ENCODE measurements at regions not wholly inside any gene's neighbourhood (a gene's known extent, or its start where the extent isn't known, plus 50 kb on each side); places are given as distances from the start of the nearest gene placed in this dataset.

DNA sequence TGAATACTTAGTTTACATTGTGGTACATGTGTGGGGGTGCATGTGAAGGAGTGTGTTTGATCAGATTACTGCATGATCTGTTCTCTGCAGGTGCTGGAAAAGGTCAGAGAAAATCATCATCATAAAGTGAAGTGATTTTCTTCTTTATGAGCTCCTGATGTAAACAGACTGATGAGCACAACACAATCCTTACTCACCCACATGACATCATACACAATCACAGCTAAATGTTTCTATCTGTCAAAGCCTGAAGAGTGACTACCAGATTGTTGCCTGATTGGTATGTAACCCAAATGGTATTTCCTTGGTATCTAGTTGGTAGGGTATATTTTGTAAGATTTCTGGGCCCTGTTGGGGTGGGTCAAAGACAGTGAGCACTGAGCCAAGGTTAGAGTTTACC, 270.8 kb downstream of the FOXG1 start:
- DNase-seq (ENCODE audit: low read depth), result no peak

DNA sequence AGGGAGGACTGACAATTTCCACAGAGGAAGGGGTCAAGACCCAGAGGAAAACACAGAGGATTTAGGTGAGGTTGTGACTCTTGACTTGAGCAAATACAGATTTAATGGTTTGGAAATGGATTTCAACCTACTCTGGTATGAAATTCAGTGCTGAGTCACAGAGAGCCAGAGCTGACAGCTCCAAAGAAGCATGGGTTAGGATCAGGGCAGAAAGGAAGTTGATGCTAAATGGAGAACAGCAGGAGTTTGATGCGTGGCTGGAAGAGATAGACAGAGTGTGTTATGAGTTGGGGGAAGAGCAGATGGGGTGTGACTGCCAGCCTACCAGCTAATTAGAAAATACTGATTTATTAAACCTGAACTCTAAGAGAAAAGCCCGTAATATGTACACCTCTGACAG, 272.6 kb downstream of the FOXG1 start:
- no peak for DNase-seq (ENCODE audit: low read depth)

DNA sequence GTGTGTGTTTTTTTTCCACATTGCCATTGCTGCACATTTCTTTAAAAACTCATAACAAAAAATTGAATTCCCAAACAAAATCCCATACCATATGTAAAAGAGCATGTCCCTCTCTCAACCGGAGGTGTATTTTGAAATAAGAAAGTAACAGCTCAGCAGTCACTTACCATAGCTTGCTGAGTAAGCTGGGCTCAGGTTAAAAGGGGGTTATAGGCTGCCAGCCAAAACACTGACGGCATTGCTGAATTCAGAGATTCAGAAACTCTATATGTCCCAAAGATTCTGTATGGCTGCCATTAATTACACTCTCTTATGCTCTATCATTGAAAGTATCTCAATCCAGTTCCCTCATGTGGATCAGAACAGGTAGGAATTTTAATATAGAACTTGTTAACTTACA, 276.0 kb downstream of the FOXG1 start:
- no peak for DNase-seq (ENCODE audit: low read depth)

DNA sequence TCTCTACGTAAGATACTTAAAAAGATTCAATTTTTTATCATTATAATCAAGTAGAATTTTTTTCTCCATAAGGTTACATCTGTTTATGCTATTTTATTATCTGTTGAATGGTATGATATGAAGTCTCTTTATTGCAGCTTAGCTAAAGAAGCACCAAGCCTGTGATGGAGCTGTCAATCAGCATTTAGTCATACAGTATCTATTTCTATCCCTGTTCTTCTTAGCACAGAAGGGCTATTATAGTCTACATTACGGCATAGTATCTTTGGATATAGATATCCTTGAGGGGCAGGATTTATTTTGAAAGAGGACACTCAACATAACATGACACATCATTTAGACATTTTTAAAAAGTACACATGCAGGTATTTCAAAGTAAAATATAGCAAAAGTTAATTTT, 277.1 kb downstream of the FOXG1 start:
- no peak for DNase-seq (ENCODE audit: low read depth)

DNA sequence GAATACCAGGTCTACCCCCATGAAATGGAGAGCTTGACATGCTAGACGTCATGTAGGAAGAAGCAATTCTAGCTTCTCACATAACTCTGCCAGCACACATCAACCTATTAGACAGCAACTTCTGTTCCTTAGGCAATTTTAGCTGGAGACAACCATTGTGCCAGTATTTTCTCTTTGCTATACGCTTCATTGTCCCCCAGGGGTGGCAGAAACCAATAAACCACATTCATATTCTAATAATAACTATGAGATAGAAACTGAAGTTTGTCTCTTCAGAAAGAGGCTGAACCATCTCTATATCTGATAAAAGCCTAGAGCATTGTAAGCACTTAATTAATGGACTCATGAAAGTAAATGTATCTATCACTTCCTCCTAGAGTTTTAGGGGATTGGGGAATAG, 278.6 kb downstream of the FOXG1 start:
- no peak for DNase-seq (ENCODE audit: low read depth)

DNA sequence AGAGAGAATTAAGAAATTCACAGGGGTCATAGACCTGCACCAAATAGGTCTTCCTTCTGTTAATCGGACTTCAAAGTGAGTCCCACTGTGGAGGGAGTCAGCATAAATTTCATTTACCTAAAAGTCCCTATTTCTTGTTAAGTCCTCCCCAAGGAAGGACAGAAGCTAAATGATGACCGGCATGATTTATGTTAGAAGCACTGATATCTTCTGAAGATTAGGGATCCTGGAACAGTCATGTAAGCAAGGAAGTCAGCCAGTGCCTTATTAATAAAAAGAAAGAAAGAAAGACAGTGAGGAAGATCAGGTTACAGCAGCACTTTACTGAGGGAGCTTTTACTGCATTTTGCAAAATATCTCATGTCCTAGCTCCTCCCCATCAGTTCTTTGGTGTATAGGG, 287.5 kb downstream of the FOXG1 start:
- no peak for DNase-seq (ENCODE audit: low read depth)

DNA sequence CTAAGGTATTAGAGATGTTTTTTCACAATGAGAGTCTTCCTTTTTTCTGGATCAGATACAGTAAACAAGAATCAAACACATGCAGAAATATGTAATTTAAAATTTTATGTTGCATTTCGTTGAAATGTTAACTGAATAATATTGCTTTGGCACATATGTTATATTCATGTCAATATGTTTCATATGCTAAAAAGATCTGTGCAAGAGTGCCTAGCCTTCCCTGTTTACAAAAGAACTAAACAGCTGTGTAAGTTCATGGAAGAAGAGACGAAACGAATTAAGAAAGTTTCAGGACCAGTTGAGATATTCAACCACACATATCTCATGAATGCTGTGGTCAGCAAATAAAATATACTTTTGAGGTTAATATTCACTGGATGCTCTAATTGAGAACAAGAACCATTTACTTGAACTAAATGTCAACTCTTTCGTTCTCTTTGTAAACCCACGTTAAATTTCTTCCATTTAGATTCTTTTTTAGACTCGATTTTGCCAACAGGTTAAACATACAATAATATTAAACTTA, 289.5 kb downstream of the FOXG1 start:
- DNase-seq (ENCODE audit: low read depth), result no peak

DNA sequence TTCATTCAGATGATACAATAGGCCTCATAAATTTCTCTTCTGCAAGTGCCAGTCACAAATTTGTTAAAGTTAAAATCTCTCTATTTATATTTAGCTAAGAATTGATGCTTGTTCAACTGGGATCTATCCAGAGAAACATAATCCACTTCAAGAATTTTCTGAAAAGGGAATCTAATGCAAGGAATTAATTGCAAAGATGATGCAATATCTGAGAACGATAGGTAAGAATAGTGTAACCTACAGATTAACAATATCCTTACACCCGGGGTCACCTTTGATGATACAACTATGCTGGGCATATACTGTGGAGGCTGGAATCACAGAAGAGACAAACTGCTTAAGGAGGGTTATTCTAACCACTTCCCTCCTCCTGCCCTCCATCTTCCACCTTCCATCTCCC, 295.1 kb downstream of the FOXG1 start:
- no peak for DNase-seq (ENCODE audit: low read depth)

DNA sequence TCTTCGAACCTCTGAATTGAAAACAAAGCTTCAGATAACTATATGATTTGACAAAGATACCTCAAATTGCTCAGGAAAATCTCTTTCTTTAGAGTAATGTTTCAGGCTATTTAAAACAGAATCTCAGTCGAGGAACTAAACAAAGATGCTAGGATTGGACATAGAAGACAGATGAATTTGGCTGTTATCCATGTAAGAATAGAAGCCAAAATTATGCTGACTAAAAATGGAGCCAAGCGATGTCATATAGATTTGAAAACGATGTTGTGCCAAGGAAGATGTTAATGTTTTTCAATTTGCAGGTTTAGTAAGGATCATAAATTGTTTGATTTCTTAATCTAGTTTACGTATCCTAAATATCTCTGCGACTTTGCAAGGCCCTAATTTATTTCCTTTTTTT, 295.9 kb downstream of the FOXG1 start:
- no peak for DNase-seq (ENCODE audit: low read depth)

DNA sequence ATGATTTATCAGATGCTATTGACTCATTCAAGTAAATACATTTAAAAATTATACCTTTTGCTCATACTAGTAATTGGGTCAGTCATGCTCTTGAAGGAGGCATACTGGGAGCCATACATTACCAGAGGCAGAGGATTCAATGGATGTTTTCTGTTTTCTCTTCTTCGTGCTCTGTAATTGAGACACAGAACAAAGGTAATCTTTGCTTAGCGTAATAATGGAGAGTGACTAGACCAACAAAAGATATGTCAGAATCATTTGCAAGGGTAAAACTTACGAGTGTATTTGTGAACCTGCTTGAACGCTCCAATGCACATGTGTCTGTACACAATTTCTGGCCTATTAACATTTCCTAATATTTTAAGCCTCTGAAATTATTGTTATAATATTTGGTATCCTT, 296.4 kb downstream of the FOXG1 start:
- DNase-seq (ENCODE audit: low read depth), result no peak

DNA sequence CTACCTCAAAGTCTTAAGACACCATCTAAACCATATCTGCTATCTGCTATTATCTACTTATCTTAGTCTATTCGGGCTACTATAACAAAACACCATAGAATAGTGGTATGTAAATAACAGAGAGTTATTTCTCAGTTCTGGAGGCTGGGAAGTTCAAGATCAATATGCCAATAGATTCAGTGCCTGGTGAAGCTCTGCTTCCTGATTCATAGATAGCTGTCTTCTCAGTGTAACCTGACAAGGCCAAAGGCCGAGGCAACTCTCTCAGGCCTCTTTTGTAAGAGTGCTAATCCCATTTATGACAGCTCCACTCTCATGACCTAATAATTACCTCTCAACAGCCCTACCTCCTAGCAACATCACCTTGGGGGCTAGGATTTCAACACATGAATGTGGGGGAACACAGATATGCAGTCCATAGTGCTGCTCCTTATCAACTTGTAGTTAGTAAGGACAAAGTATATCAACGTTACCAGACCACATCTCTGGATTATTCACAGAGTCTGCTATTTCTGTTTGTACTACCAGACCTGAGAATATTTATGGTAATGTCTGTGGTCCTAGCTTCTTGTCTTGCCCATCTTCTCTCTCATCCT, 297.8 kb downstream of the FOXG1 start:
- no peak for DNase-seq (ENCODE audit: low read depth)

DNA sequence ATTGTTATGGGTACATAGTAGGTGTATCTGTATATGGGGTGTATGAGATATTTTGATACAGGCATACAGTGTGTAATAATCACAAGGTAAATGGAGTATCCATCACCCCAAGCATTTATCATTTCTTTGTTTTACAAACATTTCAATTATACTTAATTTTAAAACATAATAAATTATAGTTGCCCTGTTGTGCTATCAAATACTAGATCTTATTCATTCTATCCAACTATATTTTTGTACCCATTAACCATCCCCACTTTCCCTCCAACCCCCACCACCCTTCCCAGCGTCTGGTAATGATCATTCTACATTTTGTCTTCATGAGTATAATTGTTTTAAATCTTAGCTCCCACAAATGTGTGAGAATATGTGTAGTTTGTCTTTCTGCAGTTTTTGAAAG, 302.6 kb downstream of the FOXG1 start:
- no peak for DNase-seq (ENCODE audit: low read depth)

DNA sequence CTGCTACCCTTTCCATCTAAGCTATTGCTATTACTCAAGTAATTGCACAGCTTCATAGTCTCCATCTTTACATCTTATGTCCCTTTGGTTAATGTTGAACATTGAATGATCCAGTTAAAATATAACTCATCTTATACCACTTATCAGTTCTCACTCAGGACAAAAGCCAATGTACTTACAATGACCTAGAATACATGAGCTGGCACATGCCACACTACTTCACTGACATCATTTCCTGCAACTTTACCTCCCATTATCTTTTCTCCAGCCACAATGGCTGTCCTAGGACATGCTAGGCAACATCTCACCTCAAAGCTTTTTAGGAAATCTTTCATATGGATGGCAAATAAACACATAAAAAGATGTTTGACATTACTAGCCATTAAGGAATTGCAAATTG, 309.2 kb downstream of the FOXG1 start:
- no peak for DNase-seq (ENCODE audit: low read depth)

DNA sequence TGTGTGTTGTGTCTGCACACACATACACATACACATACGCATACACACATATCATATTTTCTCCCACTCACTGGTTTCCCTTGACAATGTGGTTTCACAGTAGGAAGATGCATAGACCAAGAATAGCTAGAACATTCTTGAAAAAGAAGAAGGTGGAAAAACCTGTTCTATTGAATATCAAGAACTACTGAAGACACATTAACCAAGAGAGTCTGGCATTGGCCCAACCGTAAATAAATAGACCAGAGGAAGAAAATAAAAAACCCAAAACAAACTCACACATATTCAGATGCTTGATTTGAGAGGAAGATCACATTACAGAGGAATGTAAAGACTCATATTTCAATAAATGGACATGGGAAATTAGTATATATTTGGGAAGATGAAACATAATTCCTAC, 311.3 kb downstream of the FOXG1 start:
- no peak for DNase-seq (ENCODE audit: low read depth)

DNA sequence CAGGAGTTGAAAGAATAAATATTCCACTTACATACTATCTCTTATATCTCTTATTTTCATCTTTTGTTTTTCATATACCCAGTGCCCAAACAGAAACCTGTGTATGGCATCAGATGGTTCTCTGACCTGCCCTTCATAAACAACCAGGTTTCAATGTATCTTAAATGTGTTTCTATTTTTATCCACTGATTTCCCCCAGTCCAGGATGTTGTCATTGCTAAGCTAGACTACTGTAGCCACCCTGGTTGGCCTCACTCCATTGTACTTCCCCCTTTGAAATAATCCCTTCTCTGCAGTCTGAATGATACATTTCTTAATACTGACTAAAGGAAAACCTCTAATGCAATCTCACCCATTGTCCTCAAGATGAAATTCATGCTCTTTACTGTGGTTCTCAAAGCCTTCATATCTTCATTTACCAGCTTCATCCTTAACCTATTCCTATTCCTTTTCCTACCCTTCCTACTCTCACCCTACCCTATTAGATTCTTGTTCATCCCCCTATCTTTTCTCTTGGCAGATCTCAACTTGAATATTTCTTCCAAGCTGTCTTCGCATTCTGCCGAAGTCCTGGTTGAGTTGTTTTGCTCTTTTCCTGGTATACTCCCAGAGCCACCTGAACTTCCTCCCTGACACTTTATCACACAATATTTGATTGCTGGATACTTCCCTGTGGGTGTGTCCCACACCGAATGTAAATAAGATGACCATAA, 312.4 kb downstream of the FOXG1 start:
- no peak for DNase-seq (ENCODE audit: low read depth)

DNA sequence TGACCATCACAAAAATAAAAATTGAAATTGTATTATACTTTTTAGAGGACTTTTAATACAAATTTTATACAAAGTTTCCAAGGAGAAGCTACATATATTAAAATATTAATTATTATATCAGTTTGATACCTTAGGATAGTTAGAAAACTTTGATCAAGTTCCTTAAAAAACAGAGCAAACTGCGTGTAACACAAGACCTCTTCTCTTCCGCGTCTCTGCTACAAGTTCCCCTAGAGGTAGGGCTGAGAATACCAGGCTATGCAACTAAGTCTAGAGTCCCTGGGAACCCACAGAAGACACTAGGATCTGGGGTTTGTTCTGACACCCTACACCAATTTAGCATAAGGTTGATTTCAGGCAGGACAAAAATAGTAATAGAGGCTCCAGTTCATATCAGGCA, 319.0 kb downstream of the FOXG1 start:
- DNase-seq (ENCODE audit: low read depth), result peak; percentile 6

DNA sequence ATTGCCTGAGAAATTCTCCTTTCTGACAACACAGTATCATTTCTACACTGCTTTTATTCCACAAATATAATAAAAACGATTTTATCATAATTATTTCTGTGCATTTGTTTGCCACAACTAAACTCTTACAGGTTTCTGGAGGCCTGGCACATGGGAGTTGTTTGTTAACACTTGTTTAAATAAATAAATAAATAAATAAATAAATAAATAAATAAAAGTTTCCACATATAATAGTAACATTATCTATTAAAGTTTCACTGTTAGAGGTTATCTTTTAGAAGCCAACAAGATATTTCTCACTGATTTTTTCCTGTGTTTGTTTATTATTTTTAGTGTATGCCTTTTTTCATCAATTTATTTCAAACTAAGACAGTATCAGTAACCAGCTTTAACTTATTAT, 323.3 kb downstream of the FOXG1 start:
- no peak for DNase-seq (ENCODE audit: low read depth)

DNA sequence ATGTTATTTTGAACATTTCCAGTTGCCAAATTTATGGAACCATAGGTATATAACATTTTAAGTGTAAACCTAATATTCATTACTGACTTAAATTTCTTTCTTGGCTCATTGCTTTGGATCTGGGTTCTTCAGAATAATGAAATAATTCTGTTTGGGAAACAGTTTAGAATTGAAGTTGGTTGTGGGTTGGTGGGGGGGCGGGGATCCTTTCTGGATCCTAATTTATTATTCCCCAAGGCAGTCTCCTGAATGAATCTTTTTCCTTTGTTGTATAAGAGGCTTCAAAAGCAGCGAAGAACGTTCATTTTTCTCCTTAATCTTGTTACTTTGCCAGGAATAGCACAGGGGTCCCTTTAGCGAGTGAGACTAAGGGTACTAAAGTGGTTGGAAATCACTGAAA, 325.5 kb downstream of the FOXG1 start:
- DNase-seq (ENCODE audit: low read depth), result no peak

DNA sequence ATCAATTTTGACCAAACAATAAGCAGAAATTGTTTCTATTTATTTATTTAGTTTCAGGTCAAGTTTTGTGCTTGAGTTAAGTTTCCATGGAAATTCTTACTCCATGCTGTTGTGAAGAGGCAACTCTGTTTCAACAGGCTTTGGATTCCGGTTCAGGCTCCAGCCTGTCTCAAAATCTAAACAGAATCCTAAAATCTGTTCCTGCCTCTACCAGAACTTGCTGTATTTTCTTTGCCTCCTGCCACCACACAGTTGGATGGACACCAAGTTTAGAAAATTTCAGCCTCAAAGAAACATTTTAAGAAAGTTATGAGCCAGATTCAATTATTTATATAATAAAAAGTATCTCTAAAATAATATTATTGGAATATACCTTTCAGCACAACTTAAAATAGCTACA, 330.9 kb downstream of the FOXG1 start:
- no peak for DNase-seq (ENCODE audit: low read depth)

DNA sequence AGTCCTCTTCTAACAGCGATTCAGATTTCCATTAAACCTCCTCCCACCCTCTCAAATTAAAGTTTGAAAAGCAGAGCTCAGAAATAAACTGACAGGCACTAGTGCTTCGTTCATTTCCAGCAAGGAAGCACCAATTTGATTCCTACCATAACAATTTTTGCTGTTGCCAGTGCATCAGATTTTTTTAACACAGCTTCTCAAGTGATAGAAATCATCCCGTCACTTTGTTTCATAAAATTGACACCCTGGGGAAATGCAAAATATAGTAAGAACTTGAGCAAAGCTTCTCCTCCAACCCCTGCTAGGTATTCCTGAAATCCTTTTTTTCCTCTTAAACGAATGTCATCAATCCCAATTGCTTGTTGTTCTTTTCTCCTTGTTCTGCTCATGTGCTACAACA, 332.1 kb downstream of the FOXG1 start:
- no peak for DNase-seq (ENCODE audit: low read depth)

DNA sequence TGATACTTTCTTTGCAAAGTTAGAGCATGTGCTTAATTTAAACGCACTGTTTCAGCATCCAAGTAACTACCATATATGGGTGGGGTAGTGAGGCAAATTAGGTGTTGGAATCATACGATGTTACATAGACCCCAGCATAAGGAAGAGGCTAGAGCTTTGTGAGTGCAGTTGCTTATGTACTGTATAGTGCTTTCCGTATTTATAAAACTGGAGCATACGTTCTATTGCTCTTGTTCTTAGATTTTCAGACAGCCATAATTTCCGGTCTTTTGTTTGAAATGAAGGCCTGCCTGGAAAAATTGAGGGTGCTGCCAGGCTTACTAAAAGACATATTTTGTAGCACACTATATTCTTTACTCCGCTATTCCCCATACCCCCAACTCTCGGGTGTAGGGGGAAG, 335.7 kb downstream of the FOXG1 start:
- no peak for DNase-seq (ENCODE audit: low read depth)

DNA sequence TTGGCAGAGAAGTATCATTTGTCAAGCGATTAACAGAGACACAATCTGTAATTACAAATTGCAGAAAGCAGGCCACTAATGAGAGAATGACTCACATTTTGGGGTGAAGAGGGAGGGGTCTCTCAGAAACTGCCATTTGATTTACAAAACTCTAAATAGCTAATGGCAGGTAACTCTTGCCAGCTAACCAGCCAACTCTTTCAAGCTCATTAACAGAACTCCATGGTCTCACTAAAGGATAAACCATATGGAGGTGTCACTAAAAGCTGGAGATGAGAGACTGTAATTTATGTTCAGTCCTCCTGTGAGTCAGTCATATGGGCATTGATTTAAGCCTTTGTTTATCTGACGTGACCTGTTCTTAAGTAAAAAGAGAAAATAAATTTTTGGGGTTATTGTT, 336.4 kb downstream of the FOXG1 start:
- DNase-seq (ENCODE audit: low read depth), result no peak

DNA sequence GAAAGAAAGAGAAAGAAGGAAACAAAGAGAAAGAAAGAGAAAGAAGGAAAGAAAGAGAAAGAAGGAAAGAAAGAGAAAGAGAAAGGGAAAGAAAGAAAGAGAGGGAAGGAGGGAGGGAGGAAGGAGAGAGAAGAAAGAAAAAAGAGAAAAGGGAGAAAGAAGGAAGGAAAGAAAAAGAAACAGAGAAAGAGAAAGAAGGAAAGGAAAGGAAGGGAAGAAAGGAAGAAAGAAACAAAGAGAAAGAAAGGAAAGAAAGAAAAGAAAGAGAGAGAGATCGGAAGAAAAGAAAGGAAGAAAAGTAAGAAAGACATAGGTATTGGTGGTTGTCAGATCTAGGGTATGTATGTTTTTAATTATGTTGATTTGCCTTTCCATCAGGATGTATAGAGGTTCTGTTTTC, 342.3 kb downstream of the FOXG1 start:
- no peak for DNase-seq (ENCODE audit: low read depth)

DNA sequence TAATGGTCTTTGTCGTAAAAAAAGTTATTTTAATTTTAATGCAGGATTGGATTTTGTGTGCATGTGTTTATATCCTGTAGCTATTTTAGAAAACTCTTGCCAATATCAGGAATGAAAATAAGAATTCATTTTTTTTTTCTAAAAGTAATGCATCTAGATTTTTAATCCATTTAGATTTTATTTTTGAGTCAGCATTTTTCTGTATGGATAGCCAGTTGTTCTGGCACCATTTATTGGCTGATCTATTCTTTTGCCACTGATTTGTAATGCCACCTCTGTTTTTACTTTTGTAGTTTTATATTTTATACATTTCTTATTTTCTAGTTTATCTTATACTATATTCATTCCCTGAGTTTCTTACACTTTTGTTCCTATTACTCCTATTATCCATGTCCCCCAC, 343.0 kb downstream of the FOXG1 start:
- DNase-seq (ENCODE audit: low read depth), result no peak
